HUES6 (cell line): ENCODE measurements at regions not wholly inside any gene's neighbourhood (a gene's known extent, or its start where the extent isn't known, plus 50 kb on each side); places are given as distances from the start of the nearest gene placed in this dataset.

Experiments used
- H3K27ac ChIP-seq: 2 replicates; pipeline ENCODE4 v1.7.0; 2013; ENCODE audit warnings: low read depth, mild to moderate bottlenecking, low read length, inconsistent platforms
- H3K27me3 ChIP-seq: 2 replicates; pipeline ENCODE4 v1.6.1; 2013; ENCODE audit warnings: low read length; ENCODE audit not compliant: control insufficient read depth, insufficient read depth
- H3K36me3 ChIP-seq: 2 replicates; pipeline ENCODE4 v1.6.1; 2013; ENCODE audit warnings: low read length; ENCODE audit not compliant: control insufficient read depth, insufficient read depth
- H3K4me1 ChIP-seq: 2 replicates; pipeline ENCODE4 v1.6.1; 2013; ENCODE audit warnings: low read length; ENCODE audit not compliant: control insufficient read depth, insufficient read depth
- H3K4me3 ChIP-seq: 2 replicates; pipeline ENCODE4 v1.5.1; 2013; ENCODE audit warnings: low read depth, low read length
- H3K9ac ChIP-seq: one replicate; pipeline ENCODE4 v1.6.1; 2013; ENCODE audit warnings: mild to moderate bottlenecking, low read length
- H3K9me3 ChIP-seq: 2 replicates; pipeline ENCODE4 v1.6.1; 2013; ENCODE audit warnings: low read depth, low read length; ENCODE audit not compliant: control insufficient read depth, insufficient read depth

DNA sequence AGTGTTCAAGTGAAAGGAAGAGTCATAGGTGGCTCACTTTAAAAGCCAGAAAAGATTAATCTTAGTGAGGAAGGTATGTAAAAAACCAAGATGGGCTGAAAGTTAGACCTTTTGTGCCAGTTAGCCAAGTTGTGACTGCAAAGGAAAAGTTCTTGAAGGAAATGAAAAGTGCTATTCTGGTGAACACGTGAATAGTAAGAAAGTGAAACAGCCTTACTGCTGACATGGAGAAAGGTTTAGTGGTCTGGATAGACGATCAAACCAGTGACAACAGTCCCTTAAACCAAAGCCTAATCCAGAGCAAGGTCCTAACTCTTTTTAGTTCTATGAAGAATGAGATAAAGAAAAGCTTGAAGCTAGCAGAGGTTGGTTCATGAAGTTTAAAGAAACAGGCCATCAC, 106.4 kb downstream of the CTH start:
- Histone ChIP-seq H3K4me1 (no peaks in the 10 kb centered on the region), H3K4me3 (no peak overlapping the region), H3K9ac (no peak overlapping the region), H3K27me3 (no peaks in the 10 kb centered on the region), H3K9me3 (no peaks in the 10 kb centered on the region), H3K36me3 (no peaks in the 10 kb centered on the region), H3K27ac (no peak overlapping the region)

DNA sequence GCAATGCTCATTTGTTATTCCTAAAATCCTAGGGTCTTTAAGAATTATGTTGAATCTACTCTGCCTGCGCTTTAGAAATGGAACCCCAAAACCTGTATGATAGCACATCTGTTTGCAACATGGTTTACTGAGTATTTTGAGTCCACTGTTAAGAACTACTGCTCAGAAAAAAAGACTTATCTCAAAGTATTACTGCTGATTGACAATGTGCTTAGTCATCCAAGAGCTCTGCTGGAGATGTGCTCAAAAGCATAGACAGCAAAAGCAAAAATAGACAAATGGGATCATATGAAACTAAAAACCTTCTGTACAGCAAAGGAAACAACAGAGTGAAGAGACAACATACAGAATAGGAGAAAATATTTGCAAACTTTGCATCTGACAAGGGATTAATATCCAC, 107.0 kb downstream of the CTH start:
- no peak overlapping the region for H3K27ac ChIP-seq
- H3K4me1 ChIP-seq, result no peaks in the 10 kb centered on the region
- H3K4me3 ChIP-seq, result no peak overlapping the region
- H3K9me3 ChIP-seq, result no peaks in the 10 kb centered on the region
- no peaks in the 10 kb centered on the region for H3K27me3 ChIP-seq
- no peak overlapping the region for H3K9ac ChIP-seq
- no peaks in the 10 kb centered on the region for H3K36me3 ChIP-seq

DNA sequence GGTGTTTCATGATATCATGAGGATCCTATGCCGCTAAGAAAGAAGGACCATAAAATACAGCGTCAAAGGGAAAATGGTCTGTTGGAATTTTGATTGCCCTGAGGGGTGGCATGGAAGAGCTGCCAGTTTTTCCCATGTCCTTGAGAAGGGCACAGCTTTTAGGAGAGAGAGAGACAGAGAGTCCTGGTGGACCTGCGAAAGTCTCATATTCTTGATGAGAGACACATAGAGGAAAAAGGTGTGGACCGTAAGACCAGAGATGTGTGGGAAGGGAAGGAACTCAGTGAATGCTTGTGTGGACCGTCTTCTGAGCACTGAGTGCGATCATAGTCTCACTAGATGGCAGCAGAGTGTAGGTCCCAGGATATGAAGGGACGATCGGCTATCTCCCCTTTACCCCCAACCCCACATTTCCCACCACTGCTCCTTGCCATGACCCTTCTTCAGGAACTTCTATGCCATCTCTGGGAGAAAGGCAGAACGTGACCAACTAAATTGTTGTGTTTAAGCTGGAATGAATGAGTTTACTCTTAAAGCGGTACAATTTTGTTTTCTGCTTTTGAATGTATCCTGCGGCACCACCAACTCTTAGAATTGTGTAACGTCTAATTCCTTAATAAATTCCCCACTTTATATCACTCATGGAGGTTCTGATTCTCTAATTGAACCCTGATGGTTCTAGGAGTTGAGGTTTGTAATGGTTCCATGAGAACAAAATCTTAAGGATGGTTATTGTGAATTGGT, 117.7 kb downstream of the CTH start:
- H3K4me3 ChIP-seq, result no peak overlapping the region
- no peaks in the 10 kb centered on the region for H3K27me3 ChIP-seq
- H3K27ac ChIP-seq, result no peak overlapping the region
- H3K36me3 ChIP-seq, result no peaks in the 10 kb centered on the region
- H3K9me3 ChIP-seq, result no peaks in the 10 kb centered on the region
- no peak overlapping the region for H3K9ac ChIP-seq
- H3K4me1 ChIP-seq, result no peaks in the 10 kb centered on the region

DNA sequence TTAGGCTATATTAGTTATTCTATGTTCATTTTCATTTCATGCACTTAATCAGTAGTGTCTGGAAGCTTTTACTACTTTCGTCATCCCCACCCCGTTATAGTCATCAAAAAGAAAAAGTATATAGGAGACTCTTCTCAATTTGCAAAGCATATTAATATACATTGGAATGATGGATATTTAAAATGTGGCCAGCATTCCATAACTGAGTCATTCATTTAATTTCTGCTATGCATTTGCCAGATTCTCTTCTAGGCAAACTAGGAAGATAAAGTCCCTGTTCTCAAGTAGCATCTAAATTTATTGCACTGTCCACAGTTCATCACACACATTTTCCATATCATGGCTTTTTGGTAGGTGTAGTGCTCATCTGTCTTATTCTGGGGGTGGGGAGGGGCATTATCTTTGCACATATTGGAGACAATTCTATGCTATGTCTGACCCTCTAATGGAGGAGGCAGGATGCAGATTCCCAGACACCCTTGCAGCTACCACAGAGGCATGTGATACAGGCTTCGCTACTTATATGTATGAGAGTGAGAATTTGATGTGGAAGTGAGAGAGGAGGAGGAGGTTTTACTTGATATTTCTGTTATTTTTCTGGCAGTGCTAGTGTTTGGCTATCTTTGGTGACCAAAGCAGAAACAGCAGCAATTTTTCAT, 125.8 kb downstream of the CTH start:
- no peaks in the 10 kb centered on the region for H3K9me3 ChIP-seq
- no peak overlapping the region for H3K4me3 ChIP-seq
- no peaks in the 10 kb centered on the region for H3K36me3 ChIP-seq
- H3K27me3 ChIP-seq, result no peaks in the 10 kb centered on the region
- H3K27ac ChIP-seq, result no peak overlapping the region
- no peaks in the 10 kb centered on the region for H3K4me1 ChIP-seq
- no peak overlapping the region for H3K9ac ChIP-seq

- no peak overlapping the region for H3K4me3 ChIP-seq
- no peaks in the 10 kb centered on the region for H3K4me1 ChIP-seq
- no peak overlapping the region for H3K9ac ChIP-seq
- no peaks in the 10 kb centered on the region for H3K36me3 ChIP-seq
- H3K27ac ChIP-seq, result no peak overlapping the region
- no peaks in the 10 kb centered on the region for H3K27me3 ChIP-seq
- H3K9me3 ChIP-seq, result no peaks in the 10 kb centered on the region
Measured at GRCh38 chr1:70537788-70538187, 126.7 kb downstream of the CTH start.

DNA sequence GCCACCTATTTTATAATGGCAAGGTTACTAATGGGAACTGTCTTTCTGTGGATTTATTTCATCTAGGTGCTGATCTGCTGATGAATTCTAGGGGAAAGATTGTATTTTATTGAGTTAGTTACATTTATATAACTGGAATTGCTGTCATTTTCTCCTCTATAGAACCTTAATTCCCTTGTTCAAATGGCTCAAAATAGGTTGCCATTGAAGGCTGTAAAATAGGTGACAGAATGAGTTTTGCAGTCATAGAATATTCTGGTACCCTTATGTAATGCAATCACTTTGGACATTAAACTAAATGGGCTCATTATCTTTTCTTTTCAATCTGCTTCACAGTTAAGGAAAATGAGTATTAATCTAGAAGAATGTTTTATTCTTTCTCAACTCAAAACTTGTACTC, 131.0 kb downstream of the CTH start:
- no peak overlapping the region for H3K9ac ChIP-seq
- H3K4me1 ChIP-seq, result peaks cover 7% of the 10 kb centered on the region
- no peak overlapping the region for H3K4me3 ChIP-seq
- H3K9me3 ChIP-seq, result no peaks in the 10 kb centered on the region
- H3K27ac ChIP-seq, result no peak overlapping the region
- no peaks in the 10 kb centered on the region for H3K36me3 ChIP-seq
- H3K27me3 ChIP-seq, result no peaks in the 10 kb centered on the region

DNA sequence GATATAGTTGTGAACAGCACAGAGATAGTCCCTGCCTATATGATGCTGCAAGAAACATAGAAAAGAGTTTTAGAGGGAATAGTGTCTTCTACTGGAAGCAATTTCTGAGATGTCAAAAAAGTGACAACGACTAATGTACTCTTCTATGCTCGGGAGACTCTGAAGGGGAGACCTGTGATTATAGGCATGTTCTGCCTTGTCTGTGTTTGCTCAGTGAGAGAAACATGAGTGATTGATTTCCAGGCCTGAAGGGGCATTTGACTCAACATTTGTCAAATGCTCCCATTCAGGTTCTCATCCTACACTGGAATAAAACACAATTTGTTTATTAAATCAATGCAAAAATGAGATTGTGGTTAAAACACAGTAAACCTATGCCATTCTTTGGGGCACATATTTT, 131.8 kb downstream of the CTH start:
- Histone ChIP-seq H3K36me3 (no peaks in the 10 kb centered on the region), H3K4me1 (peaks cover 10% of the 10 kb centered on the region), H3K4me3 (no peak overlapping the region), H3K27me3 (no peaks in the 10 kb centered on the region), H3K27ac (no peak overlapping the region), H3K9ac (no peak overlapping the region), H3K9me3 (no peaks in the 10 kb centered on the region)

GRCh38 chr1:70546726-70547125, 135.7 kb downstream of the CTH start:
- Histone ChIP-seq H3K36me3 (no peaks in the 10 kb centered on the region), H3K9me3 (no peaks in the 10 kb centered on the region), H3K27me3 (no peaks in the 10 kb centered on the region), H3K4me1 (peaks cover 10% of the 10 kb centered on the region), H3K9ac (no peak overlapping the region), H3K4me3 (no peak overlapping the region), H3K27ac (no peak overlapping the region)

DNA sequence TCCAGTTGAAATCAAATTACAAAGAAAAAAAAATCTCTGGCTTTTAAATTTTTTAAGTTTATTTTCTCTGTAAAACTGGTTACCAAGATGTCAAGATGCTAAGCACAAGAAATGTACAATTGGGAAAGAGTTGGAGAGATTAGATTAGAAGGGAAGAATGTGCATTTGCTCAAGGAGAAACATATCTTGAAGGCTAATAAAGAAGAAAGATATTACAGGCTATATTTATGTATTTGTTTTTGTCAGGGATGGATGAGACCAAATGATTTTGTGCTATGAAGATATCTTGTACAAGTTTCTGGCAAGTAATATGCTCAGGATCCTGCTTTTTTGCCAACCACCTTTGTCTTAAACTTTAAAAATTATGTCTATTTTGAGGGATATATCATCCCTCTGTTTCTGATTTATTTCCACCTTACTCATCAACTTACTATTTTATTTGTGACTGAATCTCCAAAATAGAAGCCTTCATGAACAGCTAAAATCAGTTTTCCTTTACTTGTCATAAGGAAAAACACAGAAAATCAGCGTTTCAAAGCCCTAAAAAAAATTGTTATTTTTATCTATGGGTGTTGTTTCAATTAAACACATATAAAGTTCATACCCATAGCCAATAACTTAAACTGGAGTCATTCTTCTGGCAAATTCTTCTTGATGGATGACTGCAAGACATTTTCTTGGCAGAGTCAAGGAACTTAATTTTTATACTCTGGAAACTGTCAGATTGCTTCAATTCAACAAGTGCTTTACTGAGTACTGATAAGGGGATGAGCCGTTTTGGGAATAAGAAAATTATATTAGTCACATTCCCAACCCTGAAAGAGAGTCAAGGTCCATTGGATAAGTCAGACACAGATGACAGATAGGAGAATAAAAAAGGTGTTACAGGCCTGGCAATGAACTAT, 141.8 kb downstream of the CTH start:
- Histone ChIP-seq H3K36me3 (no peaks in the 10 kb centered on the region), H3K4me1 (peaks cover 13% of the 10 kb centered on the region; the same call in 1 of the 2 replicates), H3K27me3 (no peaks in the 10 kb centered on the region), H3K27ac (no peak overlapping the region), H3K9ac (no peak overlapping the region), H3K4me3 (no peak overlapping the region), H3K9me3 (no peaks in the 10 kb centered on the region)

DNA sequence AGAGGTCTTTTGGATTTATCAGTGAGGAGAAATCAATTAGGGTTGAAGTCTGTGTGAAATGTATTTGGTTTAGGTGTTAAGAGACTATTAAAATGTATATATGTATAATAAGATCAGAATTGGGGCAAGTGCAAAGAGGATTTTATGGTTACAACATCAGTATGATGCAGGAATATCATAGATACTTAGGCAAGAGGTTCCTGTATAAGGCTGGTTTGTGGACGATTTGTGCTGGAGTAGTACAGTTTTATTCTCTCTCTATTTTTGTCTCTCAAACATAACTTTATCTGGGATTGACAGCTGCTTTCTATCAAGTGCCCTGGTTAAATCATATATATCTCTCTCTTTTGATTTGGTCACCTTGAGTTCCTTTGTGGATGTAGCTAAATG, 142.5 kb downstream of the CTH start:
- Histone ChIP-seq H3K9ac (no peak overlapping the region), H3K4me1 (peaks cover 13% of the 10 kb centered on the region; the same call in 1 of the 2 replicates), H3K9me3 (no peaks in the 10 kb centered on the region), H3K36me3 (no peaks in the 10 kb centered on the region), H3K27ac (no peak overlapping the region), H3K4me3 (no peak overlapping the region), H3K27me3 (no peaks in the 10 kb centered on the region)

- Histone ChIP-seq H3K4me1 (peaks cover 13% of the 10 kb centered on the region; the same call in 1 of the 2 replicates), H3K4me3 (no peak overlapping the region), H3K36me3 (no peaks in the 10 kb centered on the region), H3K27me3 (no peaks in the 10 kb centered on the region), H3K27ac (no peak overlapping the region), H3K9me3 (no peaks in the 10 kb centered on the region), H3K9ac (no peak overlapping the region)
Measured at GRCh38 chr1:70554341-70554740, 143.3 kb downstream of the CTH start.
